Activated naive CD4-positive, alpha-beta T cell treated with anti-CD3 and anti-CD28 coated beads, Interleukin-2, amount 10 ng/mL, durations not matched to agents 7 days and 5 days (primary cell): ENCODE measurements at regions not wholly inside any gene's neighbourhood (a gene's known extent, or its start where the extent isn't known, plus 50 kb on each side); places are given as distances from the start of the nearest gene placed in this dataset.

Source experiments
- CTCF ChIA-PET: fragments of 350-600 bp; sonication (Branson Sonifier 250); formaldehyde crosslinking; loops from one replicate; lab custom pipeline; 2021; ENCODE audit warnings: antibody characterized with exemption; lab: Charles Lee
- DNase-seq: peaks from one replicate; pipeline ENCODE4 v3.0.0-alpha.2; 2020
- H3K27ac Mint-ChIP-seq: one replicate; pipeline ENCODE4 v1.8.0; 2021; ENCODE audit warnings: mild to moderate bottlenecking, moderate library complexity, mixed read lengths
- H3K27me3 Mint-ChIP-seq: one replicate; pipeline ENCODE4 v1.8.0; 2021; ENCODE audit warnings: mild to moderate bottlenecking, mixed read lengths
- H3K36me3 Mint-ChIP-seq: one replicate; pipeline ENCODE4 v1.8.0; 2021; ENCODE audit warnings: mixed read lengths
- H3K4me1 Mint-ChIP-seq: one replicate; pipeline ENCODE4 v1.8.0; 2021; ENCODE audit warnings: mixed read lengths
- H3K4me3 Mint-ChIP-seq: one replicate; pipeline ENCODE4 v1.8.0; 2021; ENCODE audit warnings: mild to moderate bottlenecking, moderate library complexity, mixed read lengths
- H3K9me3 Mint-ChIP-seq: one replicate; pipeline ENCODE4 v1.8.0; 2021; ENCODE audit warnings: mixed read lengths

DNA sequence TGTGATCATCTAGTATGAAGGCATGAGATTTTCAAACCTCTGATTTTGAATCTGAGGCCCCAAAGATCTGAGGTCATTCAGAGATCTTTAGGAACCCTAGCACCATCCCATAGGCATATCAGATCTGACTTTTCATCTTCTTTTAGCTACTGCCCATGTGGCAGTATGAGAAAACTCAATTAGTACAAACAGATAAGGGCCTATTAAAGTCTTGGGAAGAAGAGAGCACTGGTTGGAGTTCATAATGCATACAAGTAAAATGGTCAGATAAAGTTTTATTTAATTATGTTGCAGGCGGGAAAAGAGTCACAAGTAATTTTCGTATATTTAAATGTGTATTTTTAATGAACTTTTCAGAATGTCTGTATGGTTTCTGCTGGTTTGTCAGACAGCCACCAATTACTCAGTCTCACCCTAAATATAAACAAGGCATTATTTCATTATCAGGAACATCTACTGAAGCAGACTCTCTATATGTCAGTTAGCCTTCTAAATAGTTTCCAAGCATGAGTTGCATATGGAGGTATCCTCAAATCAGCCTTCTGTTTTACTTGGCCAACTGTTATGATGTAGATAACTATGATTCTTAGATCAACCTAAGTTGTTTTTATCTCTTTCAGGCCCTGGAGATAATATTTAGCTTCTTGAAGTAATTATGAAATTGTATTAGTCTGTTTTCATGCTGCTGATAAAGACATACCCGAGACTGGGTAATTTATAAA lies 340.3 kb upstream of the TBC1D5 start:
- DNase-seq = no peak
- peaks cover 26% of the 10 kb centered on the region for H3K27me3 Mint-ChIP-seq
- no peak overlapping the region for H3K27ac Mint-ChIP-seq
- H3K4me3 Mint-ChIP-seq = no peak overlapping the region
- H3K9me3 Mint-ChIP-seq = no peaks in the 10 kb centered on the region
- no peaks in the 10 kb centered on the region for H3K4me1 Mint-ChIP-seq
- CTCF ChIA-PET = no interaction called here
- H3K36me3 Mint-ChIP-seq = no peaks in the 10 kb centered on the region

DNA sequence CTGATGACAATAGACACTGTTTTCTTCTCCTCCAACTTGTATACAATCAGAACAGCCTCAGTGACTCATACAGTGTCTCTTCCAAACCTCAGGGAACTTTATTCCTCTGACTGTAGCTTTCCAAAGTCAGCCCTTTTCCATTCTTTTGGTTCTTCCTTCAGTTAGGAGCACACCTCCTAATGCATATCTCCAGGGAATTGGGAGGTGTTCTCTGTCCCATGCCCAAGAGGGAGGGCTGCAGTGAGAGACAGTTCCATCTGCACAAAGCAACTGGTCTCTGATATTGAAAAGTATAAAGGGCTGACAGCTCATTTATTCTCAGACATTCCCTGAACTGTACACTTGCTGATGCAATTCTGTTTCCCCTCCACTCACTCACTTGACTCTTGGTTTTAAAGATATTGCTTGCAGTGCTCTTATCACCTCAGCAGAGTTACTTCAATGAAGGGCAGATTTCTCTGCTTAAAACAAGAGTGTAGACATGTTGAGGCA lies 337.8 kb upstream of the TBC1D5 start:
- H3K9me3 Mint-ChIP-seq = no peaks in the 10 kb centered on the region
- CTCF ChIA-PET = no interaction called here
- H3K4me1 Mint-ChIP-seq = no peaks in the 10 kb centered on the region
- DNase-seq = no peak
- no peaks in the 10 kb centered on the region for H3K36me3 Mint-ChIP-seq
- H3K27me3 Mint-ChIP-seq = peaks cover 13% of the 10 kb centered on the region
- H3K27ac Mint-ChIP-seq = no peak overlapping the region
- H3K4me3 Mint-ChIP-seq = no peak overlapping the region

DNA sequence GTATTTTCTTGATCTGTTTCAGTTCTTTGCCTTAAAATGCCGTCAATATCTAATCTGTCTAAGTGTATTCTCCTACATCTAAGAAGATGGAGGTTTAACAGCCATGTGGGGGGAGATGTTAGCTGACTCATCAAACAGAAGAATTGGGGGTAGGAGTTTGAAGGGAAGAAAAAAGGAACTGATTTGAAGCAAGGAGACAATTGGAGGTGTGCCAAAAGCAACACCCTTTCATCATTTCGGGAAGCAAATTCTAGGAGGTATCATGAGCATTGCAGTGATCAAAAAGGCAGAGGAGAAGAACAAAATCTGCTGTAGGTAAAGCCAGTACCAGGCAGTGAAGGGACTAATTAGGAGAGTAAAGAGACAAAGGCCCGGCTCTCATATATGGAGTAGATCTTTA lies 337.3 kb upstream of the TBC1D5 start:
- no peak for DNase-seq
- Mint-ChIP-seq H3K9me3 (no peaks in the 10 kb centered on the region), H3K4me1 (no peaks in the 10 kb centered on the region)

DNA sequence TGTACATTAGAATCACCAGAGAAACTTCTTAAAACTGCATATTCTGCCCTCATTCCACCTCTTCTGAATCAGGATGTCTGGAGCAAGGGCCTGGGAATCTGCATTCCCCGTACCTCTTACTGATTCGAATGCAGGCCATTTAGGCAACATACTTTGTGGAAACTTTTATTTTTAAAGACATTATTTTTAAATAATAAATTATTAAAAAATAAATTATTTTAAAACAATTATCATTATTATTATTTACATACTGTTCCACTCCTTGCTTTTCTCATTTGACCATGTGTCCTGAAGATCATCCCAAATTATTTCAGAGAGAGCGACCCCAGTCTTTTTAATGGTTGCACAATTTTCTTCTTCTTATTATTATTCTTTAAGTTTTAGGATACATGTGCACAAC lies 336.6 kb upstream of the TBC1D5 start:
- CTCF ChIA-PET = no interaction called here
- Mint-ChIP-seq H3K27ac (no peak overlapping the region), H3K4me1 (no peaks in the 10 kb centered on the region), H3K4me3 (no peak overlapping the region), H3K36me3 (no peaks in the 10 kb centered on the region), H3K27me3 (peaks cover 9% of the 10 kb centered on the region), H3K9me3 (no peaks in the 10 kb centered on the region)
- no peak for DNase-seq

More for the DNA sequence above, 337.3 kb upstream of the TBC1D5 start:
- Mint-ChIP-seq H3K27me3 (peaks cover 13% of the 10 kb centered on the region), H3K4me3 (no peak overlapping the region), H3K27ac (no peak overlapping the region), H3K36me3 (no peaks in the 10 kb centered on the region)
- CTCF ChIA-PET = no interaction called here

DNA sequence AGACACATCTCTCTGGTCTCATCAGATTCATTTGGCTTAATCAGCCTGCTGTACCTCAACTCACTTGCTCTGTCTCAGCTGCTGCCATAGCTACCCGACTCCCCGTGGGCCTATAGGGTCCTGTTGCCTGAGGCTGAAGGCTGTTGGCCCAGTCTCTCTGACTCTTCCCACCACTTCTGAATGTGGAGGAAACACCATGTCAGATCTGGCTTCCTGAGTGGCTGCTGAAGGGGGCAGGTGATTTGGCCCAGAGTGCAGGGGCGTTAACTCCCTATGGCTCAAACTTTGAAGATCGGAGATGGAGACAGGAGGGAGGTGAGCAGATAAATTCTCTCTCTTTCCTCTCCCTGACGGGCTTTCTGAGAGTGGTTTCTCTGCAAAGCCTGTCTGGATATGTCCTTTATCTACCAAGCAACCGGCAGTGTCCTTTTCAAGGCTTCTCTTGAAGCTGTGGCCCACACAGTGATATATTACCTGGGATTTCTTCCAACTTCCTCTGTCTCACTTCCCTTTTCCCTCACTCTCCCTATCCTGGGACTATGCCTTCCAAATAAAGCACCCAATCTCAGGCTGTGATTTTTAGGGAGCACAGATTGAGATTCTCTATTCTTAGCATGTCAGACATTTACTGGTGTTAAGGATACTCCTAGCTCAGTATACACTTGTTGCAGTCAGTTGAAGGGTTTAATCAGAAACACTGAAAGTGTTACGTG lies 334.9 kb upstream of the TBC1D5 start:
- Mint-ChIP-seq H3K27me3 (peaks cover 9% of the 10 kb centered on the region), H3K4me1 (no peaks in the 10 kb centered on the region), H3K4me3 (no peak overlapping the region), H3K9me3 (no peaks in the 10 kb centered on the region), H3K27ac (no peak overlapping the region), H3K36me3 (no peaks in the 10 kb centered on the region)
- DNase-seq = no peak
- CTCF ChIA-PET = no interaction called here

DNA sequence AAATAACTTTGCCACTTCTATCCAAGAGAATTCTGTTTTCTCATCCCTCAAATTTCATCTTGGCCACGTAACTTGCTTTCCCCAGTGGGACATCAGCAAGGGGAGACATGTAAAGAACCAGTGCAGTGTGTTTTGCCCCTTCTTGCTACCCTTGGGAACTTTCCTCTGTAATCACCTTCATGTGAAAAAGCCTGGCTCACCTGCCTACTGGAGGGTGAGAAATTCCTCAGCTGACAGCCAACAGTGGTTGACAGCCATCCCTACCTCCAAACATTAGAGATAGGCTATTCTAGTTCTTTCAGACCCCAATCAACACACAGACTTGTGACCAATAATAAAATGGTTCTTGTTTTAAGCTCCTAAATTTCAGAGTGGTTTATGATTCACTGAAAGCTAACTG lies 333.9 kb upstream of the TBC1D5 start:
- no peak overlapping the region for H3K27ac Mint-ChIP-seq
- DNase-seq = no peak

DNA sequence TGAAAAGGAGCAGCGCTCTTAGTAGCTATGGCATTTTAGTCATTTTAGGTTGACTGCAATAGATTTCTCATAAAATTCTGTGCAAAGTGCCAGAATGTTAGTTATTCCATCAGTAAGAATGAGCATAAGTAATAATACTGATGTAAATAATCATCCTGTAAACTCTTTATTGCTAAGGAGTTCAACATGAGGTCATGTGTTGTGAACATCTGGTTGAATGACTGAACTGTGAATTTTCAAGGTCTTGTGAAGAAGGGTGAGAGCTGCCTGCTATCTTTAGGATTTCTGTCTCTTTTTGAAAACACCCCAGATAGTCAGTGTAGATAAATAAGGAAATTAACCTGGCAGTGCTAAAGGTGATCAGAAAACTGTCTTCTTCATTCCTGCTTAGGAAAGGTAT lies 333.4 kb upstream of the TBC1D5 start:
- CTCF ChIA-PET = no interaction called here
- no peak overlapping the region for H3K27ac Mint-ChIP-seq
- DNase-seq = no peak
- H3K4me1 Mint-ChIP-seq = no peaks in the 10 kb centered on the region
- H3K9me3 Mint-ChIP-seq = no peaks in the 10 kb centered on the region
- H3K36me3 Mint-ChIP-seq = no peaks in the 10 kb centered on the region
- H3K4me3 Mint-ChIP-seq = no peak overlapping the region
- peaks cover 9% of the 10 kb centered on the region for H3K27me3 Mint-ChIP-seq

More for the DNA sequence above, 333.9 kb upstream of the TBC1D5 start:
- H3K27me3 Mint-ChIP-seq = peaks cover 9% of the 10 kb centered on the region
- no peaks in the 10 kb centered on the region for H3K4me1 Mint-ChIP-seq
- H3K4me3 Mint-ChIP-seq = no peak overlapping the region
- CTCF ChIA-PET = no interaction called here
- no peaks in the 10 kb centered on the region for H3K36me3 Mint-ChIP-seq
- no peaks in the 10 kb centered on the region for H3K9me3 Mint-ChIP-seq

DNA sequence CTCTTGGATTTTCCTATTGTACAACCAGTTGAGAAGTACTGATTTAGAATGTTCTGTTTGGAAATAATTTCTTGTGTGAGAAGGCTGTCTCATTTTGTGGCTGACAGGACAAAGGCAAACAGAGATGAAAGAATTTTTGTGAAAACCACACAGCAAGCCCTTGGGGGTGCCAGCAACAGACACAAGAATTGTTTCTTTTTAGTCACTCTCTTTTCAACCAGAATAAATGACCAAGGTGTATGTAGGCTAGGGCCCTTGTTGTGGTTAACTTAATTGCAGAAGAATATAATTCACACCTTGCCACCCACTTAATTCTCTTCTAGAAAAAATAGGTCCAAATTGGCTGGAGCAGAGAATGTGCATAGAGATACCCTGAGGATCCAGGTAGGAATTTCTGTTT lies 329.4 kb upstream of the TBC1D5 start:
- no peaks in the 10 kb centered on the region for H3K27me3 Mint-ChIP-seq
- H3K36me3 Mint-ChIP-seq = no peaks in the 10 kb centered on the region
- no peak overlapping the region for H3K4me3 Mint-ChIP-seq
- H3K4me1 Mint-ChIP-seq = no peaks in the 10 kb centered on the region
- H3K9me3 Mint-ChIP-seq = no peaks in the 10 kb centered on the region
- DNase-seq = no peak
- CTCF ChIA-PET = no interaction called here
- H3K27ac Mint-ChIP-seq = no peak overlapping the region

DNA sequence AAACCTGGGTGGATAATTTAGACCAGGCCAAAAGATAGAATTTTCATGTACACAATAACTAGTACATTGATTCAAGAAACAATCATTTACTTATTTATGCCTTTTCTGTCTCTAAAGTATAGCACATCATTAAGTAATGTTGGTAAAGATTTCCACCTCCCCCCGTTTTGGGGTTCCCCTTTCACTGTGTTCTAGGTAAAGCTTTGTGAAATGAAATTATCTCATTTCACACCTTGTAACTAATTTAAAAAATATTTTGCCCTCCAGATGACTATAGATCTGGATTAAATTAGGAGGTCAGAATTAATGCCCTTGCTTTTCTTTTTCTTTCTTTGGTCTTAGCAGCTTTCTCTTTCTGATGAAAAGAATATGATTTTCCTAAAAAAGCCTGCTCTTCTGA lies 328.5 kb upstream of the TBC1D5 start:
- Mint-ChIP-seq H3K36me3 (no peaks in the 10 kb centered on the region), H3K9me3 (no peaks in the 10 kb centered on the region), H3K27ac (no peak overlapping the region), H3K4me1 (no peaks in the 10 kb centered on the region), H3K27me3 (no peaks in the 10 kb centered on the region), H3K4me3 (no peak overlapping the region)
- no peak for DNase-seq
- CTCF ChIA-PET = no interaction called here

DNA sequence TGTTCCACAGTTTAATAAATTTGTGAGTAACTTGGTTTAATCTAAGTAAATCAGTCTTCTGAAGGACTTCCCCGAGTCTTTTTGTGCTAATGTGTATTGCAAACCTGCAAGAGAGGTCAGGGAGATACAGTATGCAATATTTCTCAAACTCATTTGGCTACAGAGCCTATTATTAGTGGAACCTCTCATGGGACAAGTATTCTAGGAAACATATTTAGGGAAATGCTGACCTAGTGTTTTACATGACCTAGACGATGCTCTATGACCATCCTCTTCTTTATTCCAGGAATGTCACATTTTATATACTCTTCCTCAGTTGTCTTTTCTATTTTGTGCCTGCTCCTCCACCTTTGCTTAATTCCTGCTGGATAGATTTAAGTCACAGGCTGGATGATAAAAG lies 327.8 kb upstream of the TBC1D5 start:
- Mint-ChIP-seq H3K36me3 (no peaks in the 10 kb centered on the region), H3K4me1 (no peaks in the 10 kb centered on the region), H3K27me3 (no peaks in the 10 kb centered on the region), H3K27ac (no peak overlapping the region), H3K9me3 (no peaks in the 10 kb centered on the region), H3K4me3 (no peak overlapping the region)
- CTCF ChIA-PET = no interaction called here
- DNase-seq = no peak

DNA sequence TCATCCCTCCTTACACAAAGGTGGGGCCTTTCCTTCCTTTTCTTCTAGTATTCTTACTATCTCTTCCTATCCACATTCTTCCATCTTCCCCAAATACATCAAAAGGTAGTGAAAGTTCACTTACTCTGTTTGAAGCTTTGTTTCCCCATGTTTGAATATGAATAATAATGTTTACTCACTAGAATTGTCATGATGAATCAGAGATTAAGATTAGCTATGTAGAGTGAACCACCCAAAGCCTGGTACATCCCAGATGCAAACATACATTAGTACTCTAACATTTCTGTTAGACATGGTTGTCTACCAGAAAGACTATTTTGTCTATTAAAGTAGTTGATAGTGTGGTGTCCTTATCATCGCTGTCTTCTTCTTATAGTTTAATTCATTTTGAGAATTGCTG lies 327.1 kb upstream of the TBC1D5 start:
- Mint-ChIP-seq H3K4me3 (no peak overlapping the region), H3K4me1 (no peaks in the 10 kb centered on the region), H3K27ac (no peak overlapping the region), H3K27me3 (no peaks in the 10 kb centered on the region), H3K9me3 (peaks cover under 1% of the 10 kb centered on the region), H3K36me3 (no peaks in the 10 kb centered on the region)
- DNase-seq = no peak
- CTCF ChIA-PET = no interaction called here

DNA sequence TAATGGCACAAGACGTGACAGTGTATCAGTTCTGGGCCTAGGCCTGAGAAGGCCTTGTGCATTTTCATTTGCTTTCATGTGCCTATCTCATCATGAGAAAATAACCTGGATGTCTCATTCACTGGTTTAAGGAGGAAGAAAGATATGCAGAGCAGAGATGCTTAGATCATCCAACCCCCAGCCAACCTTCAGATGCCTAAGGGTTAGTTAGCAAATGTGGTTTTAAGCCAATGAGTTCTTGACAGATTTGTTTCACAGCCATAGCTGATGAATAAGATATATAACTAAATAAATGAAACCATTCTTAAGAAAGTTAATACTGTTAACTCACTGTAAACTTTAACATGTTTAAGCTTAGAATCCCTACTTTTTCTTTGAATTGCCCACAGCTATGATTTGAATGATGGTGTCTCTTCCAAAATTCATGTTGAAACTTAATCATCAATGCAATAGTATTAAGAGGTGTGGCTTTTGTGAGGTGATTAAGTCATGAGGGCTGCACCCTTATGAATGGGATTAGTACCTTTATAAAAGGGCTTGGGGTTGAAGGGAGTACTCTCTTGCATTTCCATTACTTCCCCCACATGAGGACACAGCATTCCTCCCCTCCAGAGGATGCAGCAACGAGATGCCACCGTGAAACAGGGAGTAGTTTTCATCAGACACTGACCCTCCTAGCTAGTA lies 324.6 kb upstream of the TBC1D5 start:
- Mint-ChIP-seq H3K27me3 (no peaks in the 10 kb centered on the region), H3K27ac (no peak overlapping the region), H3K36me3 (no peaks in the 10 kb centered on the region), H3K9me3 (peaks cover 2% of the 10 kb centered on the region), H3K4me3 (no peak overlapping the region), H3K4me1 (no peaks in the 10 kb centered on the region)
- CTCF ChIA-PET = no interaction called here
- DNase-seq = no peak

DNA sequence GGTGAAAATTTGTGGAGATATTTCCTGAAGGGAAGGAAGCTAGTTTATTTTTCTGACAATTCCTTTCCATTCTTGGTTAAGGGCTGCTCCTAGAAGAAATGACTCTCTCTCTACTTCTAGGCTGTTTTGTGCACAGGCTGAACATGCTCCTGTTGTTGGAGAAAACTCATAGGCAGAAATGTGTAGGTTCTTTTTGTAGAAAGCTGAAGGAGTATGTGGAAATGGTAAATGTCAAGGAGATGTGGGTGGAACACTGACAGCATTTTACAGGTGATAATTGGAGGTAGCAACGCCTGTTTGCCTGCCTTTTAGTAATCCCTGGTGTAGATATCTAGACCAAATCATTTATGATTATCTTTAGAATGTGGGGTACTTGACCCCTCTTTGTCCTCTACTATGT lies 322.2 kb upstream of the TBC1D5 start:
- CTCF ChIA-PET = interaction anchor here (0.8 kb wide), 1 partner anchor 1105 kb away, joined by 3 read pairs; no protein-coding TSS in a partner anchor
- Mint-ChIP-seq H3K36me3 (no peaks in the 10 kb centered on the region), H3K4me3 (no peak overlapping the region), H3K9me3 (peaks cover 2% of the 10 kb centered on the region), H3K4me1 (no peaks in the 10 kb centered on the region), H3K27ac (no peak overlapping the region), H3K27me3 (no peaks in the 10 kb centered on the region)
- DNase-seq = no peak

DNA sequence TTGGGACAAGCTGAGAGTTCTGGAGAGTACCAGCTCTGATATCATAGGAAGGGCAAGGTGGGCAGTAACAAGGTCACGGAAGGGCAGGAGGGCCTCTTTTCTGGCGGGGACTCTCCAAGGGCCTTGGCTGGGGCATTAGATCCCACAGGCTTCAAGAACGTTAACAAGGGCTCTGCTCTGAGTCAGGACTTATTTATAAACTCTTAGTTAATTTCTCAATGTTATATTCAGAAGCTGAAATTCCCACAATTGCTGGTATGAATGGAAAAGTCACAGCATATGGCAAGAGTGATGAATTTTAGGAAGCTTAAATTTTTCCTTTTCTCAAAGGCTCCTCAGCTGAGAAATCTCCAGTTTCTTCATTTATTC lies 320.2 kb upstream of the TBC1D5 start:
- CTCF ChIA-PET = no interaction called here
- Mint-ChIP-seq H3K4me1 (no peaks in the 10 kb centered on the region), H3K27ac (no peak overlapping the region), H3K36me3 (no peaks in the 10 kb centered on the region), H3K4me3 (no peak overlapping the region), H3K9me3 (peaks cover 2% of the 10 kb centered on the region), H3K27me3 (no peaks in the 10 kb centered on the region)
- no peak for DNase-seq
